Hematopoietic multipotent progenitor cell treated with erythropoietin and hydrocortisone succinate and interleukin-3 and kit ligand, for 15 days (in vitro differentiated cells): ENCODE measurements at regions not wholly inside any gene's neighbourhood (a gene's known extent, or its start where the extent isn't known, plus 50 kb on each side); places are given as distances from the start of the nearest gene placed in this dataset.

Experiments used
- DNase-seq: peaks from one replicate; pipeline ENCODE4 v3.0.0-alpha.2; 2015; ENCODE audit warnings: low spot score

- DNase-seq: no peak
Observed at GRCh38 chr15:35596285-35596684, 50.3 kb upstream of the DPH6 start.

DNA sequence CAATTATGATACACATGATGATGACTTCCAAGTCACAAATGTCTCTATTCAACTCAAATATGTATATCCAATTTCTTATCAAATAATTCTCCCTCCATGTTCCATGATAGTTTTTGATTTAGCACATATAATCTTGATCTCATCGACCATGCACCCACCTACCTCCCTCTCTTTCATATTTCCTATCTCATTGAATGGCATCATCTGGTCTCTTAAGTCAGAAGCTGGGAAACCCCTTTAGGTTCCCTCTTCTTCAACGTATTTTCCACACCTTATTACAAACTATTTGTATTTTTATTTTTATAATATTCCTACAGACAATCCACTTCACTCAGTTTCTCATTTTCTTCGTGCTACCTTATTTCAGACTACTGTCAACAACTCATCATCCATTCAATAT, 56.9 kb upstream of the DPH6 start:
- DNase-seq: no peak

DNA sequence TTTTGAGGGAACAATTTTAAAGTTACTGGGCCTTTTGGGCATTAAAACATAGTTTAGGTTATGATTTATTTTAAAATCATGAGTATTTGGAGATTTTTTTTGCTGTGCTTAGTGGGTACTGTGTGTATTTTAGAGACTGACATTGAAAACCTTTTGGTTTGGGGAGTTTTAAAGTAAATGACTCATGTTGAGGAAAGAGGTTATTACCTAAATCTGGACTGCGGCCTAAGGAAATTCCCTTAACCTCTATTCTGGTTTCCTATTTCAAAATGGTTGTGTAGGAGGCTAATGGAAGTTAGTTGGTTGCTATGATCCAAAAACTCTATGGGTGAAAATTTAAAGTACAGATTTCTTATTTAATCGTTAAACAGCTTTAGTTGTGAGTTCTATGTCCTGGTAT, 57.3 kb upstream of the DPH6 start:
- no peak for DNase-seq

- no peak for DNase-seq
Observed at GRCh38 chr15:35603856-35604255, 57.9 kb upstream of the DPH6 start.

DNA sequence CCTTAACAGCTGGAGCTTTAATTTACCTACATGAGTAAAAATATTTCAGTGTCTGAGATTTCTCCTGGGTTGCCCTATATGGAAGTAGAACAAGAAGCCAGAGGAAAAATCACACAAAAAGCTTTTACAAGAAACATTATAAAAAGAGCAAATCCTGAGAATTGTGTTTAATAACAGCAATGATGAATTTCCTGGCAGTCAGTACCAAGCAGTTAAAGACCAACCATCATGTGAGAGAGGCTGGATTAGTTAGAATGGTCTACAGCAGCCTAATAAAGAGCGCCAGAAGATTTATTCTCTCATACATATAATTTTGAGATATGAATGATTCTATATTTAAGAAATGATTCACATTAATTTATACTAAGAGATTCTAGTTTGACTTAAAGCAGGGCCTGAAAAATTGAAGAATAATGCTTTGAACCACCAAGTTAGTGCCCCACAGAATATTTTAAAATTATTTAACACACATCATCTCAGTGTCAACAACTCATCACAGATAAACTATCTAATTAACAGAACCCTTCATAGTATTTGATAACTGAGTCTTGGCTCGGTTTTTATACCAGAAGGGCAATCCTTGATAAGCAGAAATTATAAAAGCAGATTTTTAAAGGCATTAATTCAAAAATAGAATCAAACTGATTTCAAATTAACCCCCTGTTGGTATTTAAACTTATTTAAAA, 59.9 kb upstream of the DPH6 start:
- DNase-seq: no peak

GRCh38 chr15:35606450-35606779, 60.5 kb upstream of the DPH6 start:
- no peak for DNase-seq

GRCh38 chr15:35616498-35617271, 70.7 kb upstream of the DPH6 start:
- no peak for DNase-seq

- DNase-seq: no peak
Observed at GRCh38 chr15:35618260-35619188, 72.6 kb upstream of the DPH6 start.

DNA sequence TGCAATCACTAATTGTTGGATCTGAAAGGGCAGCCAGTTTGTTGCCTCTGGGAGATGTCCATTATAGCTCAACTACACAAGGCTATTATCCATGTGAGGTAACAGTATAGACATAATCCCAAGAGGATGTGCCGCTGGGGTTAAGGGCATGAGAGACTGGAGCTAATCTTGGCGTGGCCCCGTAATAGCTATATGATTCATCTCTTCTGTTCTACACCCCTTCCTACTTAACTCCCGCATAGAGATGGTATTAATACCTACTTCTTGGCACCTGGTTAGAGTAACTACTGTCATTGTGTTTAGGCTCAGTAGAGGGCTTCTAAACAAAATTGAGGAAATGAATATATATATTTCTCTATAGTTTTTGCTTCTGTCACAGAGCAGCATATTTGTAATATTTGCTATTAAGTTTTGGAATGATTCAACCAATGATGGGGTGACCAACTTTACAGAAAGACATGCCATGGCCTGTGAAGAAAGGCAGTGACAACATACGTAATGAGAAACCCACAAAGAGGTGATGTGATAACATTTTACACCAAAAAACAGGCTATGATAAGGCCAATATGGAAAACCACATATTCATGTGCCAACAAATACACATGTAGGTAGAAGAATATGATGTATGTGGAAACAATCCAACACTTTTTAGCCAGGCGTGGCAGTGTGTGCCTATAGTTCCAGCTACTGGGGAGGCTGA, 76.8 kb upstream of the DPH6 start:
- DNase-seq: no peak

GRCh38 chr15:35624881-35625280, 78.9 kb upstream of the DPH6 start:
- no peak for DNase-seq

DNA sequence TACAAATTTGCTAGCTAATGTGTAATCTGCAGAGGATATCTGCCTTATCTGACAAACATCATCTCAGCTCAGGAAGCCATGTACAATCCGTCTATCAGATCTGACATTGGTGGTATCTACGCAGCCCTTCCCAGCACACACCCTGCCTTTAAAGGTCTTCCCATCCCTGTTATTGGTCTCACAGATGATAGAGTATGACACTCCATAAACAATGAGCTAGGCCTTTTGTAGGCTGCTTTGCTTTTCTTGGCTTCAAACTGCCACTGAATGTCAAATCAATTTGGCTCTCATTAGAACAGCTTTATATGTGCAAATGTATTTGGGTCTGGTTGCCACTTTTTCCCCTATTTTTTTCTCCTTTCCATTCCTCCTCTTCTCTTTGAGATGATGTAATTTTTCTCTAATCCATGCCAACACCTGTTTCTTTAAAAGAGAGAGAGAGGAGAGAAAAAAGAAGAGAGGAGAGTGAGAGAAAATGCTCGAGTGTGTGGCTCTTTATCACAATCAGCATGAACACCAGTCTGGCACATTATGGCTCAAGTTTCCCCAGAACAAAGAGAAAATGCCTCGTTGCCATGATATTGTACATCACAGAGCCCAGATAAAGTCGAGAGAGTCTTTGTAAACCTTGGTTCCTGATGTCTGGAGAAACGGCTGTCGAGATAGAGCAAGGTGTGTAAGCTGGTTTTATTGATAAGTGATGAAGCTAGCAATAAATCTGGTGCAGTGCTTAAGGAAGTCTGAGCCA, 80.8 kb upstream of the DPH6 start:
- DNase-seq: no peak

DNA sequence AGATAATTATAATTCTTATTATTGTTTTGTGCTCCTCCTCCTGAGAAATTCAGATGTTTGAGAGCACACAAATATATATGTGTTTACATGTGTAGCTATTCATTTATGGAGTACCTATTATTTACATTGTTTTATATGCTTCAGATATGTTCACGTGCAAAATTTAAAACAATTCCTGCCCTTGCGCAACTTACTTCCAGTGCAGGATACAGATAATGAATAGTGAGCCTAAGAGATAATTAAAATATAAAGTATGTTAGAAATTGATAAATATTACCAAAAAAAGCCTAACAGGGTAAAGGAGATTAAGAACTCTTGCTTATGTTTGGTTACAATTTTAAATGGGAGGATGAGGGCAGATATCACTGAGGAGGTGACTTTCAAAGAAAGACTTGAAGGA, 81.7 kb upstream of the DPH6 start:
- no peak for DNase-seq

DNA sequence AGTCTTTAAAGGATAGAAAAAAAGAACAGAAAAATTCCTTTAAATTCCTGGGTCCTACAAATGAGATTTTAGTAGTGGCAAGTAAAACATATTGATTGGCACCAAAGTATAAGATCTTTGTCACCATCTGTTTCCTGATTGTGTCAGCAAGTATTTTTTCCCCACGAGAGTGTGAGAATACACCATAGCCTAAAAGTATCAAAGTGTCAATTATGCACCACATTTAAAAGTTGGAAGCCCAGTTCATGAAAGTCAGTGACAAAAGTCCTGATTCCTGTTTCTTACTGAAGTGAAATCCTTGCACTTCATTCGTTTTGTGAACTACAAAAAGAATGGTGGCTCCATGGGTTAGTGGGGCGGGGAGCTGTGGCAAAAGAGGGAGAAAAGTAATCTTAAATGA, 83.8 kb upstream of the DPH6 start:
- no peak for DNase-seq

DNA sequence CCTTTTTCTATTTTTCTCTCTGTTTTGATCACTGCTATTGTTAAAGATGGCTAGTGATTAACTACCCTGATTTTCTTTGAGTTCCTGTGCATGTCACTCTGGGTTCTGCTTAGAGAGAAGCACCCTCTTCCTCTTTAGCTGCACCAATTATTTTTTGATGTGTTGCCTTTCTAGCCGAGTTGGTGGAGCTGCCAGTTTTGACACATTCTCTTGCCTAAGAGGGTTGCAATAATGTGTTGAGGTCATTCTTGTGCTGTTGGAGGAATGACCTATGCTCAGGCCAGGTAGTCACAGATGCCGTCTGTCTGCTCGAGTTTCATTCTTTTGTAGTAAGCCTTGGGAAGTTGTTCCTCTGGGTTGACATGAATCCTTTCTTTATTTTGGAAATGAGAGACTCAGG, 84.6 kb upstream of the DPH6 start:
- no peak for DNase-seq

DNA sequence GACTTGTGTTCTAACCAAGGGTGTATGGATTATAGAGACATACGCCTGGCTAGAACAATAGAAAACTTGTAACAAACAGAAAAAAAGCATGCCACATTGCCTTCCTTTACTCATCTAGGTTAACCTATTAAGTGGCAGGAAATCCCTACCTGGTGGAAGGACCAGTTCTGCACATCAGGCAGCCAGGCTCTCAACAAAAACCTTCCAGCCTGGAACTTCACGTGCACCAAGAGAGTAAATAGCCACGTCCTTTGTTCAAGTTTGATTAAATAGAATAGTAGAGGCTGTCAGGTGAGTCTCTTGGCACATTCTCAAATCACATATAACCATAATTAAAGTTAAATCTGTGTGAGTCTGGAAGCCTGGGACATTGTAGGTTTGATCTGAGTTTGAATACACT, 85.0 kb upstream of the DPH6 start:
- no peak for DNase-seq

GRCh38 chr15:35633677-35634076, 87.7 kb upstream of the DPH6 start:
- DNase-seq: no peak

- no peak for DNase-seq
Observed at GRCh38 chr15:35646790-35647189, 100.8 kb upstream of the DPH6 start.

DNA sequence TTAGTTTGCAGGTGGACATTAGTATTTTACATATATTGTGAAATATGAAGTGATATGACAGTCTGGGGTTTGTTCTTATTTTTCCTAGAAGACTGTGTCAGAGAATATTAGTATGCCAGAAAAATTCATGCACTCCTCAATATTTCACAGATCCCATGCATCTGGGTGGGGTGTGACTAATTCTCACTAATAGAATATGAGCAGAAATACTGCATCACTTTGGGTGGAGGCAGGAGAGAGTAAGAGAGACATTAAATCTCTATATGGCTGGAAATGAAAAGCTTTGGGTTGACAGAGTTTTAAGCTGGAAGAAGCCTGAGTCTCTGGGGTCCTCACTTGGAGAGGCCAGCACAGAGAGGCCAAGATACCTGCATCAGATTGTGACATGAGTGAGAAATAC, 101.3 kb upstream of the DPH6 start:
- no peak for DNase-seq

- no peak for DNase-seq
Observed at GRCh38 chr15:35648941-35649340, 103.0 kb upstream of the DPH6 start.

DNA sequence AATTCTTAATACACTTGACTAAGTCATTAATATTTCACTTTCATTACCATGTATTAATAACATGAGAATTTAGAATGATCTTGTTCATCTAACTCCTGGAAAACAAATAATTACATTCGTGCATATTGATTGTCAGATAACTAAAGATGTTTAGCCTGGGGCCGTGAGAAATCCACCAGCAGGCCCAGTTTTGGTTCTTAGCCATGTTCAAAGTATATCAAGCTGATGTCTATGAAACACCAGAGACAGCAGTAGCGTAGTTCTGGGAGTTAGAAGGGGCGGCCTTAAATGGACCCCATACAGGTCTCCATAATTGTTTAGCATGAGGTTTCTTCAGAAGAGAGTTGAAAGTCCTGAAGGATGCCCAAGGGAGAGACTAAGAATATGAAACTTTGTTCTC, 103.6 kb upstream of the DPH6 start:
- no peak for DNase-seq

- DNase-seq: no peak
Observed at GRCh38 chr15:35654332-35654731, 108.4 kb upstream of the DPH6 start.
